Keratinocyte (primary cell): ENCODE measurements at regions not wholly inside any gene's neighbourhood (a gene's known extent, or its start where the extent isn't known, plus 50 kb on each side); places are given as distances from the start of the nearest gene placed in this dataset.

Experiments
- DNase-seq: peaks from one replicate; pipeline ENCODE4 v3.0.0-alpha.2; 2011; ENCODE audit warnings: low read depth, missing footprints, low spot score
- FAIRE-seq: peaks from 2 replicates; lab custom pipeline; 2011; peaks lifted over from hg19 to GRCh38; lab: Jason Lieb, UNC
- H2AFZ ChIP-seq: 2 replicates; pipeline ENCODE4 v1.6.0; 2012; ENCODE audit warnings: low read length, control low read depth, inconsistent platforms; ENCODE audit not compliant: control insufficient read depth
- H3K27ac ChIP-seq: 2 replicates; pipeline ENCODE4 v1.5.1; 2011; ENCODE audit warnings: low read length; ENCODE audit not compliant: control insufficient read depth, insufficient read depth
- H3K27me3 ChIP-seq: 3 replicates; pipeline ENCODE4 v1.6.0; 2011; ENCODE audit warnings: low read length; ENCODE audit not compliant: control insufficient read depth, insufficient read depth; ENCODE audit errors: extremely low read depth
- H3K36me3 ChIP-seq, 2 experiments: 2 replicates in 1 of 2; 3 replicates in 1 of 2; pipeline ENCODE4 v1.5.1; 2011; ENCODE audit warnings: low read length in 2 of 2, mild to moderate bottlenecking in 1 of 2; ENCODE audit not compliant: control insufficient read depth in 2 of 2, insufficient read depth in 2 of 2; ENCODE audit errors: extremely low read depth in 1 of 2
- H3K4me1 ChIP-seq: 3 replicates; pipeline ENCODE4 v1.5.1; 2011; ENCODE audit warnings: low read length; ENCODE audit not compliant: control insufficient read depth, insufficient read depth; ENCODE audit errors: extremely low read depth
- H3K4me2 ChIP-seq: 3 replicates; pipeline ENCODE4 v1.6.0; 2011; ENCODE audit warnings: low read depth, low read length; ENCODE audit not compliant: control insufficient read depth, insufficient read depth; ENCODE audit errors: extremely low read depth
- H3K4me3 ChIP-seq, 3 experiments: fragments of 200-600 bp in 1 of 3; sonication (generic) in 1 of 3; 2 replicates in 2 of 3; 3 replicates in 1 of 3; pipeline ENCODE4 v1.5.1; 2011 to 2016; ENCODE audit warnings: low read length in 3 of 3, mild to moderate bottlenecking in 3 of 3, control low read depth in 2 of 3, inconsistent platforms in 1 of 3, low read depth in 1 of 3, mixed read lengths in 1 of 3, mixed run types in 1 of 3, moderate library complexity in 1 of 3; ENCODE audit not compliant: control insufficient read depth in 2 of 3, insufficient read depth in 2 of 3; ENCODE audit errors: extremely low read depth in 1 of 3
- H3K79me2 ChIP-seq: 2 replicates; pipeline ENCODE4 v1.6.0; 2012; ENCODE audit warnings: low read length; ENCODE audit not compliant: control insufficient read depth, insufficient read depth
- H3K9ac ChIP-seq: 3 replicates; pipeline ENCODE4 v1.6.0; 2011; ENCODE audit warnings: low read length; ENCODE audit not compliant: control insufficient read depth, insufficient read depth; ENCODE audit errors: extremely low read depth
- H3K9me1 ChIP-seq: 3 replicates; pipeline ENCODE4 v1.6.0; 2011; ENCODE audit warnings: low read length; ENCODE audit not compliant: control insufficient read depth, insufficient read depth; ENCODE audit errors: extremely low read depth
- H3K9me3 ChIP-seq: 2 replicates; pipeline ENCODE4 v1.5.1; 2012; ENCODE audit warnings: low read depth, low read length; ENCODE audit not compliant: control insufficient read depth
- H4K20me1 ChIP-seq: 3 replicates; pipeline ENCODE4 v1.6.0; 2011; ENCODE audit warnings: low read length; ENCODE audit not compliant: control insufficient read depth, insufficient read depth; ENCODE audit errors: extremely low read depth
- CTCF ChIP-seq, 3 experiments: IDR thresholded peaks in 1 of 3; conservative IDR thresholded peaks in 1 of 3; optimal IDR thresholded peaks in 1 of 3; 2 replicates in 2 of 3; 3 replicates in 1 of 3; pipeline versions ENCODE3 to v1.5.1; 2011; ENCODE audit warnings: low read length in 3 of 3, mild to moderate bottlenecking in 3 of 3, moderate library complexity in 2 of 3, control low read depth in 1 of 3, inconsistent platforms in 1 of 3; ENCODE audit not compliant: insufficient read depth in 2 of 3; ENCODE audit errors: extremely low read depth in 1 of 3
- EZH2 ChIP-seq: IDR thresholded peaks from one replicate; pipeline ENCODE4 v1.6.1; 2012; ENCODE audit warnings: inconsistent platforms, mild to moderate bottlenecking, low read length, moderate library complexity
- dilution Hi-C: fragments of 300-500 bp; cut with MboI; formaldehyde crosslinking; loops from one replicate; pipeline ENCODE4 v1.7.0; 2020; ENCODE audit warnings: low sequenced_read_pairs; ENCODE audit not compliant: extremely low pct_ligation_motif_present

GRCh38 chr6:4381381-4381780 is 246.0 kb upstream of the ECI2 start:
- H3K27ac ChIP-seq = no peak overlapping the region
- TF ChIP-seq EZH2 (no peak), CTCF (optimal IDR thresholded peaks at IDR 0.05 in 1 of 3, IDR thresholded peaks at IDR 0.05 in 1 of 3, conservative IDR thresholded peaks at IDR 0.05 in 1 of 3; ENCODE audit: extremely low read depth in 1 of 3, insufficient read depth in 2 of 3, low read length in 3 of 3) (no peak)
- H3K4me2 ChIP-seq = no peak overlapping the region
- DNase-seq (no peak), FAIRE-seq (no peak)
- no peaks in the 10 kb centered on the region for H3K4me1 ChIP-seq
- H3K27me3 ChIP-seq = no peaks in the 10 kb centered on the region
- H3K9me3 ChIP-seq = peaks cover 15% of the 10 kb centered on the region
- no peaks in the 10 kb centered on the region for H3K9me1 ChIP-seq
- H3K9ac ChIP-seq = no peak overlapping the region
- H4K20me1 ChIP-seq = no peaks in the 10 kb centered on the region
- H3K4me3 ChIP-seq = no peak overlapping the region
- H3K79me2 ChIP-seq = no peaks in the 10 kb centered on the region
- H2AFZ ChIP-seq = no peak overlapping the region
- dilution Hi-C loops = no loop called here
- H3K36me3 ChIP-seq = no peaks in the 10 kb centered on the region

- no peaks in the 10 kb centered on the region for H3K79me2 ChIP-seq
- H2AFZ ChIP-seq = no peak overlapping the region
- H4K20me1 ChIP-seq = no peaks in the 10 kb centered on the region
- no peaks in the 10 kb centered on the region for H3K27me3 ChIP-seq
- dilution Hi-C loops = no loop called here
- no peak for FAIRE-seq
- TF ChIP-seq EZH2 (no peak), CTCF (optimal IDR thresholded peaks at IDR 0.05 in 1 of 3, IDR thresholded peaks at IDR 0.05 in 1 of 3, conservative IDR thresholded peaks at IDR 0.05 in 1 of 3; ENCODE audit: extremely low read depth in 1 of 3, insufficient read depth in 2 of 3, low read length in 3 of 3) (no peak)
- DNase-seq = no peak
- peaks cover 15% of the 10 kb centered on the region for H3K9me3 ChIP-seq
- no peaks in the 10 kb centered on the region for H3K4me1 ChIP-seq
- H3K4me2 ChIP-seq = no peak overlapping the region
- H3K4me3 ChIP-seq = no peak overlapping the region
- H3K9ac ChIP-seq = no peak overlapping the region
- H3K9me1 ChIP-seq = no peaks in the 10 kb centered on the region
- H3K36me3 ChIP-seq = no peaks in the 10 kb centered on the region
- H3K27ac ChIP-seq = no peak overlapping the region
Observed at GRCh38 chr6:4380881-4381281, 245.5 kb upstream of the ECI2 start.
